Embryonic facial prominence (tissue), 1 donor: ENCODE measurements at regions not wholly inside any gene's neighbourhood (a gene's known extent, or its start where the extent isn't known, plus 50 kb on each side); places are given as distances from the start of the nearest gene placed in this dataset.
A peak's percentile ranks its signal among the peaks of the same experiment; 100 is the strongest.
"Not testable (repeated sequence)": the region's sequence is repeated elsewhere in the genome, so short reads cannot be mapped to it uniquely, and the experiment has no call there.

Experiments used
- DNase-seq: peaks from one replicate; pipeline ENCODE4 v3.0.0-alpha.2; 2016; ENCODE audit errors: extremely low spot score

DNA sequence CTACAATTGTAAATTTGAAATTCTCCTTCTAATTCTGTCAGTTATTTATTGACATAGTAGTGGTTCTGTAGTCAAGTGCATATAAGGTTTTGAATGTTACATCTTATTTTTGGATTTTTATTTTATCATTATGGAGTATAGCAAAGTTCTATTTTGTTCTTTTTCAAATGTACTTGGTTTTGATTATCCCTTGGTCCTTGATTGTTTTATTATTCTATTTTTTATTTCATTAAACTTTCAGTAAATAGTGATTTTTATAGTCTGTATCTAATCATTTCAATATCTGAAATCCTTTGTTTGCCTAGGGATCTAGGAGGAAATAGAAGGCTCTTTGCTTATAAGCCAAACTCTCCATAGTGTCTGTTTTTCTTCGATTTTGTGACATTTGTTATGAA is 87.8 kb downstream of the HFE start:
- no peak for DNase-seq

DNA sequence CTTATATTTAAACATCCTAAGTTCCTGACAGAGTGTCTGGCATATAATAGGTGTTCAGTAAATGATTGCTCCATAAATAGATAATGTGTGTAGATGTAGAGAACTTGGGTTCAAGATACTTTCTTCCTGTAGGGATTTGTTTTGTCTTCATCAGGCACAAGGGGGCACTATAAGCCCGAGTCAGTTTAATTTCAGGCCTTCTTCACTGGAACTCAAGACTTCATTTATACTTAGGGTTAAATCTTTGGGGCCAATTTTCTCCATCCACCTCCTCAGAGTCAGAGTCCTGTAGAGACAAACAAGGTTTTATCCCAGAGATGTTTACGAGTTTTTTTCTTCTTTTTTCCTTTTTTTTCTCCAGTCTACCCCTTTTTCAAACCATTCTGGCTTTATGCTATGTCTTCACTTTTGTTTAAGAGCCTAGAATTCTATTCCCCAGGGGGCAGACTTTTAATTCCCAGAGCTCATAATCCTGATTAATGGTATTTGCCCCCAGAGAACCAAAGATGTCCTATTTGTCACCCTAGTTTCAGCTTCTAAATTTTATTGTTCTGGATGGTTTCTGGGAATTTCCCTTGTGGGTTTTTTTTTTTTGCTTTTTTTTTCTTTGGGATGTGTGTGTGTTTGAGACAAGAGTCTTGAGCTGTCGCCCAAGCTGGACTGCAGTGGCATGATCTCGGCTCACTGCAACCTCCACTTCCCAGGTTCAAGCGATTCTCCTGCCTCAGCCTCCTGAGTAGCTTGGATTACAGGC is 88.4 kb downstream of the HFE start:
- DNase-seq: no peak

DNA sequence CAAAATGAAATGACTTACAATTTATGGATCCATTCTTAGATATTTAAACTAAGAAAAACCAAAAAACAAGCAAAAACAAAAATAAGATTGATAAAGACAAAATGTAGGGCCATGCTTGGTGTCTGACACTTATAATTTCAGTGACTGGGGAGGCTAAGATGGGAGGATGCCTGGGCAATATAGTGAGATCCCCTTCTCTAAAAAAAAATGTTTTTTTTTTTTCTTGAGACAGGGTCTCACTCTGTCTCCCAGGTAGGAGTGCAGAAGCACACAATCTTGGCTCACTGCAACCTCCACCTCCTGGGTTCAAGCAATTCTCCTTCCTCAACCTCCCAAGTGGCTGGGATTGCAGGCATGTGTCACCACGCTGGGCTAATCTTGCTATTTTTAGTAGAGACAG is 92.4 kb downstream of the HFE start:
- DNase-seq: no peak

DNA sequence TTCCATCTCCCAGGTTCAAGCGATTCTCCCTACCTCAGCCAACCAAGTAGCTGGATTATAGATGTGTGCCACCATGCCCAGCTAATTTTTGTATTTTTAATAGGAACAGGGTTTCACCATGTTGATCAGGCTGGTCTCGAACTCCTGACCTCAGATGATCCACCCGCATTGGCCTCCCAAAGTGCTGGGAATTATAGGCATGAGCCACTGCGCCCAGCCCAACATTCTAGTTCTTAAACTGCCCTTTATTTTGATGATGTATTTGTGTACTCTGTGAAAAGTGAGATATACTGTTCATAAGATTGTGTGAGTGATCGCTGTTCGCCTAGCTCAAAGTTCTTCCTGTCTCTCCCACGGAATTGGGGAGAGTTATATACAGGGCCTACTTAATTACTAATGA is 93.1 kb downstream of the HFE start:
- no peak for DNase-seq

DNA sequence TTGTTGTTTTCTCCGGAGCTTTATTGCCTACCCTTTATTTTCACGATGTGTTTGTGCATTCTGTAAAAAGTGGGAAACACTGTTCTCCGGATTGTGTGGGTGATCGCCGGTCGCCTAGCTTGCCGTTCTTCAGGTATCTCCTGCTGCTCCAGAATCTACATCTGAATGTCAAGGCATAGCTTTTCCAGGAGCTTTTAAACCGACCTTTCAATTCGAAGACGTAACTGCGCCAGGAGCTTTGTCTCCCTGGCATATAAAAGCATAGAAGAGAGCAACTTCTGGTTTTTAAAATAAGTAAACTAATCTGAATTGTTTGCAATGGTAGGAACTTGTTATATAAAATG is 96.0 kb downstream of the HFE start:
- DNase-seq: no peak

DNA sequence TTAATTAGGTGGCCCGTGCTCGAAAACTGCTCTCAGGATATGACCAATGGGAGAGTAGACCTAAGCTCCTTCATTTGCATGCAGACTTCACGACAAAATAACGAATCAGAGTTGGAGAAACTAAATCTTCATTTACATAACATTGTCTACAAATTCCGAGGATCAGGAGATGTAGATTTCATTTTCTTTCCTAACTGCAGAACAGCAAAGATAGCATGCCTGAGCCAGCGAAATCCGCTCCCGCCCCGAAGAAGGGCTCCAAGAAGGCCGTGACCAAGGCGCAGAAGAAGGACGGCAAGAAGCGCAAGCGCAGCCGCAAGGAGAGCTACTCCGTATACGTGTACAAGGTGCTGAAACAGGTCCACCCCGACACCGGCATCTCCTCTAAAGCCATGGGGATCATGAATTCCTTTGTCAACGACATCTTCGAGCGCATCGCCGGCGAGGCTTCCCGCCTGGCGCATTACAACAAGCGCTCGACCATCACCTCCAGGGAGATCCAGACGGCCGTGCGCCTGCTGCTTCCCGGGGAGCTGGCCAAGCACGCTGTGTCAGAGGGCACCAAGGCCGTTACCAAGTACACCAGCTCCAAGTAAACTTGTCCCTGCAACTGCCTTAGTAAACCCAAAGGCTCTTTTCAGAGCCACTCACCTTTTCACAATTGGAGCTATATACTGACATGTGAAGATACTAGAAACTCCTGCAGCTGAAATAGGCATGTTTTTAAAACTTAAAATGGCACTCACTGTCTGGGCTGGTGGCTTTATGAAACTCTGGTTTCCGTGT is 96.5 kb downstream of the HFE start:
- peak; percentile 88 for DNase-seq

DNA sequence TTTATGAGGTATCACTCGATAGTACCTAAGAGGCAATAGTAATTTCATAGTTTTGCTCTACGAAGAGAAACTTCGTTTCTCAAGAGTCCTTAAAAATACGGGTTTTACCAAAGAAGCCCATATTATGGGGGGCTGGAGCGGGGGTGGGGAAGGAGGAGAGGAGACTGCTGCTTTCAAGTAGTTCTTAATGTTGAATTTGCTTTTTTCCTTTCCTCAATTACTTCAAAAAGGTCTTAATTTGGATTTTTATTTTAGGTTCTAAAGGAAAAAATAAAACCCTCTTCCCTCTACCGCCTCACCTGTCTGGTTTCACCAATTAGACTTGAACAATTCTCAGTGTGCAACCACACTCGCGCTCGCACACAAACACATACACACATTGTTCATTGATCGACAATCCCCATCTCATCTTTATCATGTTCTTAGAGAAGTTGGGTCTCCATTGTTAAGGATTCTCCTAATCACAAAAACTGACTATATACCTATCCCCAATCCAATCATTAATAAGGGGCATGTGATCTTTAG is 97.2 kb downstream of the HFE start:
- DNase-seq: no peak

DNA sequence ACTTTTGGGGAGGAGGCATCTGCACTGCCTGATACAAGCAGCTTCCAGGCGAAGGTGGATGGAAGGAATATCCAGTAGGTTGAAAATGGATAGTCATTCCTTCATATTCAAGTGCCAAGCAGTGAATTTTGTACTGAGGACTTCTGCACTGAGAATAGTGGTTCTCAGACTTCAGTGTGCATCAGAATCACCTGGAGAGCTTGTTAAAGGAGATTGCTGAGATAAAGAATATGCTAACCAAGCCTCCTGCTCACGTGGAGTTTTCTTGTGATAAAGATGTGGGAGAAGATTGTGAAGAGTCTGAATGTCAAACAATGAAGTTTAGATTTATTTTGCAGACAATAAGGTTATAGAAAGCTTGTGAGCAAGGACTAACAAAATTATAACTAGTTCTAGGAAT is 97.8 kb downstream of the HFE start:
- DNase-seq: no peak

DNA sequence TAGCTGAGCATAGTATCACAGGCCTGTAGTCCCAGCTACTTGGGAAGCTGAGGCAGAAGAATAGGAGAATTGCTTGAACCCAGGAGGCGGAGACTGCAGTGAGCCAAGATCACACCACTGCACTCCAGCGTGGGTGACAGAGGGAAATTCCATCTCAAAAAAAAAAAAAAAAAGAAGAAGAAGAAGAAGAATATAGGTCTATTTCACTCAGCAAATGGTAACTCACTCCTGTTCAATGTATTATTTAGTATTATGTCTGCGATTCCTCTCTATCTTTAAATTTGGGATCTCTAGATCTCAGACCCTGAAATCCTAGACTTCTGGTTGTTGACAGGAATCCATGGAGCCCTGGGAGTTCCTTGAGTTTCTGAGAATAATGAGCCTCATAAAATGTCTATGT is 98.6 kb downstream of the HFE start:
- DNase-seq: no peak

DNA sequence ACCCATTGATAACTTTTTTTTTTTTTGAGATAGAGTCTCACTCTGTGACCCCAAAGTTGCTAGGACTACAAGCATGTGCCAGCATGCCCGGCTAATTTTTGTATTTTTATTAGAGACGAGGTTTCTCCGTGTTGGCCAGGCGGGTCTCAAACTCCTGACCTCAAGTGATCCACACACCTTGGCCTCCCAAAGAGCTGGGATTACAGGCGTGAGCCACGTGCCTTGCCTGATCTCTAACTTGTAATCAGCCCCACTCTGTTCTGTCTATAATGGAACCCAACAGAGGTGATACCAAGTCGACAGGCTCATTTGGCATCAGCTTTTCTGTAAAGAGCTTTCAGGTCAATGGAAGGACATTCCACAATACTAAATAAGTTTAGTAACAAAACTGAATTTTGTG is 99.4 kb downstream of the HFE start:
- no peak for DNase-seq

DNA sequence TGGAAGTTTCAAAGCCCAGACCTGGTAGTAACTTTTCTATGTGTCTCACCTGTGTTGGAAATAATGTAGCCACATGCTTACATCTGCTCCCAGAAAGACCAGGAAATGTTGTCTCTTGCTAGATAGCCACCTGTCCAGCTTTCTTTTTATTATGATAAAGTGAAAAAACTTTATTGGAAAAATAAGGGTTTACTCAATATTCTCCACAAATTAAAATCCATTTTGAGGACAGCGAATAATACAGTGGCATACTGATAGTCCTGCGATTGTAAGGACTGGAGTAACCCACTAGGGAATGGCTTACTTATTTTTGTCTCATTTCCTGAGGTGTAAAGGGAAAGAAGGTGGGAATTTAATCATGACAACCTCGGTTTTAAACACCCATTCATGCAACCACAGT is 100.1 kb downstream of the HFE start:
- DNase-seq: no peak

DNA sequence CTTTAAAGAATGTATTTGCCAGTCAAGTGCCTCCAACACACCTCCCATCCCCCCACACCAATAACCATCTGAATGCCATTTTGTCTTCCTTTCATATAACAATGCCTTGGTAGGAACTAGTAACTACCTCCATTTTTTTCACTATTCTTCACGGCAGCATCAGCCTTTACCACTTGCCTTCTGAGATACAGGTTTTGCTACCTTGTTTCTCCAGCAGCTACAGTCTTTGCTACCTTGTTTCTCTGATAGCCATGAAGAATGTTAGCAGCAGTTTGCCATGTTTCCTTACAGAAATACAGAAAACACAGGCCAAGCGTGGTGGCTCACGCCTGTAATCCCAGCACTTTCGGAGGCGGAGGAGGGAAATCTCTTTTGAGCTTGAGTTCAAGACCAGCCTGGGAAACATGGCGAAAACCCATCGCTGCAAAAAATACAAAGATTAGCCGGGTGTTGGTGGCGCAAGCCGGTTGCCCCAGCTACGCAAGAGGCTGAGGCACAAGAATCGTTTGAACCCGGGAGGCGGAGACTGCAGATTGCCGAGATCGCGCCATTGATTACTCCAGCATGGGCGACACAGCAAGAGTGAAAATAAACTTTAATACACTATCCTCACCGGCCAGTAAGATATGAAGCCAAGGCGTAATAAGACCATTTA is 100.9 kb downstream of the HFE start:
- DNase-seq: no peak

DNA sequence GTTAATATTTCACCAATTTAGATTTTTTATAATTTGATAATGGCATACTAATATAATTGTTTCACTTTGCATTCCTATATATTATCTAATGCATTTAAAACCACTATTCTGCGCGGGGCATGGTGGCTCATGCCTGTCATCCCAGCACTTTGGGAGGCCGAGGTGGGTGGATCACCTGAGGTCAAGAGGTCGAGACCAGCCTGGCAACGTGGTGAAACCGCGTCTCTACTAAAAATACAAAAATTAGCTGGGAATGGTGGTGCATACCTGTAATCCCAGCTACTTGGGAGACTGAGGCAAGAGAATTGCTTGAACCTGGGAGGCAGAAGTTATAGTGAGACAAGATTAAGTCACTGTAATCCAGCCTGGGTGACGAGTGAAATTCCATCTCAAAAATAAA is 104.3 kb downstream of the HFE start:
- DNase-seq: not testable (repeated sequence)

DNA sequence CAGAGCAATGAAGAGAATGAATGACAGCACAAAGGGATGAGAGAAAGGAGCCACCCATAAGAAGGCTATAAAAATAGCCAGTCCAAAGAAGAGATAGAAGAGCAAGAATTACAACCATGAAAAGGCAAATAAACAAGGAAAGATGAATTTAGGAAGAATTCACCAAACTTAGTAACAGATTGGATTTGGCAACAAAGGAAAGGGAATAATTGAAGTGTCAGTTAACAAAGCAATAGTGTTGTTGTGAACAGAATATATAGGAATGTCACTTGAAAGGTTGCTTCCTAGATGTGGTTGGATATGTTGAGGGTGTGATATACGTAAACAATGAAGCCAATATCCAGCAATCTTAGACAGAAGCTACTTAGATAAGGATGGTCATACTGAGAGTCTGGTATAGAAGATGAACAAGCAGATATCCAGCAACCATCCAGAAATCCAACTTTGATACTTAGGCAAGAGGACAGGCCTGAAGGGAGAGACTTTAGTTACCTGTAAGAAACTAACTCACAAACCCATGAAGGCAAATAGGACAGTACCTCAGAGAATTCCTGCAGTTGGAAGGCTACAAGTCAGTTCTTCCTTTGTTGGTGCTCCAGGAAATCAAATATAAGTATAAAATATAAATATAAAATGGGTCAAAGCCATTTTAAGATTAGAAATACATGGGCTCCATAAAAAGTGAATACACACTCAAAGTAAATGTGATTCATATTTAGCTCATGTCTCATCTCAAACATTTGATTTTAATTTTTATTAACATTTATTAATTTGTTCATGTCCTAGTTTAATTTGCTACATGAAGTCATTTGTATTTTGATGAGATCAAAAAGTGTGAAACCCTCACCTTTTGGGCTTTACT is 106.5 kb downstream of the HFE start:
- no peak for DNase-seq

DNA sequence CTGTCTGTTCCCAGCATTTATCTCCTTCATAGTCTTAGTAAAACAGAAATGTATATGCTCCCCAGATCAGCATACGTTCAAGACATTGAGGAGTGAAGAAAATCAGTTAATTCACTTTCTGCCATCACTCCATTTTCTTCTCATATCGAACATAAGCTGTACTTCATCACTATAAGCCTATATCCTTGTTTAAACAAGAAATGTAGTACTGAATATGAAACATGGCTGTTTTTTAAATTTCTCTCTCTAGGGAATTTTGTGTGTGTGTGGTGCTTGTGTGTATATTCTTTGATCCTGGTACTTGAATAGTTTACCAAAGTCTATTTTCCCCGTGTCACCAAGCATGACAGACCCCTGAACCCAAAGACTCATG is 107.1 kb downstream of the HFE start:
- no peak for DNase-seq

DNA sequence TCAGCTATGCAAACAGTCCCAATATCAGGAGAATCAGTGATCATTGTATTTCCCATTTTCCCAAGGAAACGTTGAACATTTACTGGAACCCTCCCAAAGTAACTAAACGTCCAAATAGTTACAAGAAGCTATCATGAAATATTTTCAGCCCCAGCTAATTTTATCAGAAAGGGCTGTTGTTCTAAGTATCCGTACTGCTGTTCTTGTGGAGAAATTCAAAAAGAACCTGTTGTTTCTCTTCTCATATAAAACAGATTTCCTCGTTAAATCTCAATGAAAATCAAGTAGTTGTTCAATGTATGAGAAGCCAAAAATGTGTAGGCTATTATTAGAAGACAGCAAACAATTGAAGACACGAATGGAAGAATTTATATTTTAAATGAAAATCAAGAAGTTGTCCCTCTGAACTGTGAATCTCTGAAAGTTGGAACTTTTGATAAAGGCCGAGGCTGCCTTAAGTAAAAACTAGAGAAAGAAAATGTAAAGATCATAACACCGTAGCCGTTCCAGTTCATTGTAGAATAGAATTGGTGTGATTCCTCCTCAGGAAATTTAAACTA is 107.7 kb downstream of the HFE start:
- no peak for DNase-seq

DNA sequence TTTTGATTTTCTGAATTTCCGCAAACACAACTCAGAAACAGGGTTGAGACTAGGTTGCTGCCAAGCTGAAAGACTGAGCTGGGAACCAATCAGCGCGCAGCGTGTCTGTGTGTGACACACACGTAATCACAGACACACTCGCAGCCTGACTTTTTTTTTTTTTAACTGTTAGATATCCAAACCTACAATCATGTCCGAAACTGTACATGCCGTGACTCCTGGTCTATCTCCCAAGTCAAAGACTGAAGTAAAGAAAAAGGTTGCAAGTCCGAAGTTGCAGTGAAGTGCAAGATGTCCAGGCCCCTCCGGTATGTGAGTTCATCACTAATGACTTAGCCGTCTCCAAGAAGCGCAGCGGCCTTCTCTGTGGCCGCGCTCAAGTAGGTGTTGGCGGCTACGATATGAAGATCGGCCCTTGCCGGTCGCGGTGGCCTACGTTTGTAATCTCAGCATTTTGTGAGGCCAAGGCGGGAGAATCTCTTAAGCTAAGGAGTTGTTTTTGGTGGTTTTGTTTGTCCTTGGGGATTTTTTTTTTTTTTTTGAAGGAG is 108.2 kb downstream of the HFE start:
- peak; percentile 82 for DNase-seq

DNA sequence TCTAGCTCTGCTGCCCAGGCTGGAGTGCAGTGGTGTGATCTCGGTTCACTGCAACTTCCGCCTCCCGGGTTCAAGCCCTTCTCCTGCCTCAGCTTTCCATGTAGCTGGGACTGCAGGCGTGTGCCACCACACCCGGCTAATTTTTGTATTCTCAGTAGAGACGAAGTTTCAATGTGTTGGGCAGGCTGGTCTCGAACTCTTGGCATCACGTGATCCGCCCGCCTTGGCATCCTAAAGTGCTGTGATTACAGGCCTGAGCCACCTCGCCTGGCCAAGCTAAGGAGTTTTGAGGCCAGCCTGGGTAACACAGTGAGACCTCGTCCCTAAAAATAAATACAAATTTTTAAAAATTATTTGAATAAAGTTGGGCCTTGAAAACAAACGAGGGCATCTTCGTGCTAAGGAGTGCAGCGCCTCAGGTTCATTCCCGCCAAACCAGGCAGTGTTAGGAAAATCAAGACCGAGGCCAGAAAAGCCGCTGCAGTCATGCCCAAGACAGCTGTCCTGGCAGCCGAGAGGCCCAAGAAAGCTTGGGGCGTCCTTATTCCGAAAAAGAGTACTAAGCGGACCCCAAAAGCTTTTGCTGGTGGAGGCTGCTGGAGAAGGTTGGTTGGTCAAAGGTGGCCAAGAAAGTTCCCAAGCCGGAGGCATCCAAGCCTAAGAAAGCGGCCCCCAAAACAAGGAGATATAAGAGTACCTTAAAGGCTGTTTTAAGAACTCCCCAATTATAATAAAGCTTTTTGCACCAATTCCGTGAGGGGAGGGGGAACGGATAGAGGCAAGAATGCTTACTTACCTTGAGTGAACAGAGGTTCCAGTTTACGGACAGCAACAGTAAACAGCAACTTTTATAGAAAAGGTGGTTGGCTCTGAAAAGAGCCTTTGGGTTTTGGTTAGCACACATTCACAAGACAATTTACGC is 109.0 kb downstream of the HFE start:
- DNase-seq: no peak

DNA sequence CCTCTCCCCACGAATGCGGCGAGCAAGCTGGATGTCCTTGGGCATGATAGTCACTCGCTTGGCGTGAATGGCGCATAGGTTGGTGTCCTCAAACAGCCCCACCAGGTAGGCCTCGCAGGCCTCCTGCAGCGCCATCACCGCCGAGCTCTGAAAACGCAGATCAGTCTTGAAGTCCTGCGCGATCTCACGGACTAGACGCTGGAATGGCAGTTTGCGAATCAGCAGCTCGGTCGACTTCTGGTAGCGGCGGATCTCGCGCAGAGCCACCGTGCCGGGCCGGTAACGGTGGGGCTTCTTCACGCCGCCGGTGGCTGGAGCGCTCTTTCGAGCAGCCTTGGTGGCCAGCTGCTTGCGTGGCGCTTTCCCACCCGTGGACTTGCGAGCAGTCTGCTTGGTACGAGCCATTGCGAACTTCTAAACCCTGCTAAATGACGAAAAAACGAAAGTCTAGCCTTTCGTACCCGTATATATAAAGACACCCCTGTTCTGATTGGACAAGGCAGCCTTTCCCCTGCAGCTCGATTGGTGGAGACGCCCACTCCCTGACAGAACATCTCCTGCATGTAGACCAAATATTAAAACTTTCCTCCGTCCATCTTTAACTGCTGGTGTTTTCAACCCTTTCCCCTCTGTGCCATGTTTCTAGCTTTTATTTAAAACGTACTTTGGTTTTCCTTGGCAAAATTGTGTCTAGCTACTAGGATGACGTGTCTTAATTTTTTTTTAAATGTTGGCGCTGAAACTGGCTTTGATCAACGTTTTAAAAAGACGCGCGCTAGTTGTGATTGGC is 109.8 kb downstream of the HFE start:
- peak; percentile 93 for DNase-seq

DNA sequence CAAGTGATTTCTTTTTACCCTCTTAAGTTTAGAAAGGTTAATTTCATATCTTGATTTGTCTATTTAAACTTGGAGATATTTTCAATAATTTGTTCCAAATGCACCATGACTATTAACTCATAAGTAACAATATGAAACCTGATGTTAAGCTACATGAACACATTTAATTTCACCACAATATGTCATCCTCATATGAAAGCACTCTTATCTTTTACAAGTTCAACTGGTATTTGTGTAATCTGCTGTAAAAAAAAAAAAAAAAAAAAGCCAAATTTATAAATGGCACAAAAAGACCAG is 110.4 kb downstream of the HFE start:
- no peak for DNase-seq
